ENCODE measurements at regions not wholly inside any gene's neighbourhood (a gene's known extent, or its start where the extent isn't known, plus 50 kb on each side); places are given as distances from the start of the nearest gene placed in this dataset.

GRCh38 chr16:47928008-47928407, 227.8 kb downstream of the ABCC12 start:
- TF ChIP-seq, protein P1, sequence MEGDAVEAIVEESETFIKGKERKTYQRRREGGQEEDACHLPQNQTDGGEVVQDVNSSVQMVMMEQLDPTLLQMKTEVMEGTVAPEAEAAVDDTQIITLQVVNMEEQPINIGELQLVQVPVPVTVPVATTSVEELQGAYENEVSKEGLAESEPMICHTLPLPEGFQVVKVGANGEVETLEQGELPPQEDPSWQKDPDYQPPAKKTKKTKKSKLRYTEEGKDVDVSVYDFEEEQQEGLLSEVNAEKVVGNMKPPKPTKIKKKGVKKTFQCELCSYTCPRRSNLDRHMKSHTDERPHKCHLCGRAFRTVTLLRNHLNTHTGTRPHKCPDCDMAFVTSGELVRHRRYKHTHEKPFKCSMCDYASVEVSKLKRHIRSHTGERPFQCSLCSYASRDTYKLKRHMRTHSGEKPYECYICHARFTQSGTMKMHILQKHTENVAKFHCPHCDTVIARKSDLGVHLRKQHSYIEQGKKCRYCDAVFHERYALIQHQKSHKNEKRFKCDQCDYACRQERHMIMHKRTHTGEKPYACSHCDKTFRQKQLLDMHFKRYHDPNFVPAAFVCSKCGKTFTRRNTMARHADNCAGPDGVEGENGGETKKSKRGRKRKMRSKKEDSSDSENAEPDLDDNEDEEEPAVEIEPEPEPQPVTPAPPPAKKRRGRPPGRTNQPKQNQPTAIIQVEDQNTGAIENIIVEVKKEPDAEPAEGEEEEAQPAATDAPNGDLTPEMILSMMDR (IDR thresholded peaks at IDR 0.05; ENCODE audit: low read depth, low read length, missing control alignments) = no peak
- no peak for DNase-seq (ENCODE audit: extremely low read depth, low read depth)

GRCh38 chr16:47927330-47927729, 228.5 kb downstream of the ABCC12 start:
- no peak for DNase-seq (ENCODE audit: extremely low read depth, low read depth)
- TF ChIP-seq, protein P1 (IDR thresholded peaks at IDR 0.05; ENCODE audit: low read depth, low read length, missing control alignments) = no peak
- no peak overlapping the region for H3K4me3 ChIP-seq (replicated peaks; ENCODE audit: low read depth, low read length)

More at GRCh38 chr16:47928008-47928407, 227.8 kb downstream of the ABCC12 start:
- no peak overlapping the region for H3K4me3 ChIP-seq (replicated peaks; ENCODE audit: low read depth, low read length)

- H3K4me3 ChIP-seq (replicated peaks; ENCODE audit: low read depth, low read length) = no peak overlapping the region
- no peak for DNase-seq (ENCODE audit: extremely low read depth, low read depth)
- TF ChIP-seq, protein P1 (IDR thresholded peaks at IDR 0.05; ENCODE audit: low read depth, low read length, missing control alignments) = no peak
Measured at GRCh38 chr16:47925811-47926460, 229.9 kb downstream of the ABCC12 start.

GRCh38 chr16:47924950-47925349, 230.8 kb downstream of the ABCC12 start:
- no peak for DNase-seq (ENCODE audit: extremely low read depth, low read depth)
- TF ChIP-seq, protein P1 (IDR thresholded peaks at IDR 0.05; ENCODE audit: low read depth, low read length, missing control alignments) = no peak

GRCh38 chr16:47921535-47921934, 234.3 kb downstream of the ABCC12 start:
- H3K4me3 ChIP-seq (replicated peaks; ENCODE audit: low read depth, low read length) = no peak overlapping the region
- TF ChIP-seq, protein P1 (IDR thresholded peaks at IDR 0.05; ENCODE audit: low read depth, low read length, missing control alignments) = no peak
- no peak for DNase-seq (ENCODE audit: extremely low read depth, low read depth)

More at GRCh38 chr16:47924950-47925349, 230.8 kb downstream of the ABCC12 start:
- no peak overlapping the region for H3K4me3 ChIP-seq (replicated peaks; ENCODE audit: low read depth, low read length)

GRCh38 chr16:47920709-47921108, 235.1 kb downstream of the ABCC12 start:
- DNase-seq (ENCODE audit: extremely low read depth, low read depth) = no peak
- H3K4me3 ChIP-seq (replicated peaks; ENCODE audit: low read depth, low read length) = no peak overlapping the region
- TF ChIP-seq, protein P1 (IDR thresholded peaks at IDR 0.05; ENCODE audit: low read depth, low read length, missing control alignments) = no peak

- TF ChIP-seq, protein P1 (IDR thresholded peaks at IDR 0.05; ENCODE audit: low read depth, low read length, missing control alignments) = no peak
Measured at GRCh38 chr16:47917118-47917517, 238.7 kb downstream of the ABCC12 start.

More at GRCh38 chr16:47917118-47917517, 238.7 kb downstream of the ABCC12 start:
- H3K4me3 ChIP-seq (replicated peaks; ENCODE audit: low read depth, low read length) = no peak overlapping the region
- DNase-seq (ENCODE audit: extremely low read depth, low read depth) = no peak

Measured in HFF-Myc (cell line).